UCSD-AML1 (cell line): ENCODE measurements at regions not wholly inside any gene's neighbourhood (a gene's known extent, or its start where the extent isn't known, plus 50 kb on each side); places are given as distances from the start of the nearest gene placed in this dataset.
"Not testable (repeated sequence)": the region's sequence is repeated elsewhere in the genome, so short reads cannot be mapped to it uniquely, and the experiment has no call there.

ENCODE experiments used
- DNase-seq: peaks from one replicate; lab custom pipeline; 2025; ENCODE audit not compliant: unreplicated experiment; lab: John Stamatoyannopoulos, UW

DNA sequence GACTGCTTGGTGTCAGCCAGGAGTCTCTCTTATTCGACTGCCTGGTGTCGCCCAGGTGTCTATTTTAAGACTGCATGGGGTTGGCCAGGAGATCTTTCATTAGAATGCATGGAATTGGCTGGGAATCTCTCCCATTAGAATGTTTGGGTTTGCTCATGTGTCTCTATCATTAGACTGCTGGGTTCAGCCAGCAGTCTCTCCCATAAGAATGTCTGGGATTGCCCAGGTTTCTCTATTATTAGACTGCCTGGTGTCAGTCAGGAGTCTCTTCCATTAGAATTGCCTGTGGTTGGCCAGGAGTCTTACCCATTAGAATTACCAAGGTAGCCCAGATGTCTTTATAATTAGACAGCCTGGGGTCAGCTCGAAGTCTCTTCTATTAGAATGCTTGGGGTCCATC is 1496.0 kb downstream of the UQCRFS1 start:
- no peak for DNase-seq

DNA sequence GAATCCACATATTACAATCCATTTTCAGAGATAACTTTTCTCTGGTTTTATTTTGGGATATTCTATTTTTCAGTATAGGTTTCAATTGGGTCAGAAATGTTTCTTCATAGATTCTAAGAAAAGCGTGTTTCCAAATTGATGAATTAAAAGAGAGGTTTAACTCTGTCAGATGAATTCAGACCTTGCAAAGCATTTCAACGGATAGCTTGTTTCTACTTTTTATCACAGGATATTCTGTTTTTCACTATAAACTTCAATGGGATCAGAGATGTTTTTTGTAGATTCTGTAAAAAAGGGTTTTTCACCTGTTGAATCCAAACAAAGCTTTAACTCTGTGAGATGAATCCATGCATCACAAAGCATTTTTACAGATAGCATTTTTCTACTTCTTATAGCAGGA is 1498.1 kb downstream of the UQCRFS1 start:
- no peak for DNase-seq

DNA sequence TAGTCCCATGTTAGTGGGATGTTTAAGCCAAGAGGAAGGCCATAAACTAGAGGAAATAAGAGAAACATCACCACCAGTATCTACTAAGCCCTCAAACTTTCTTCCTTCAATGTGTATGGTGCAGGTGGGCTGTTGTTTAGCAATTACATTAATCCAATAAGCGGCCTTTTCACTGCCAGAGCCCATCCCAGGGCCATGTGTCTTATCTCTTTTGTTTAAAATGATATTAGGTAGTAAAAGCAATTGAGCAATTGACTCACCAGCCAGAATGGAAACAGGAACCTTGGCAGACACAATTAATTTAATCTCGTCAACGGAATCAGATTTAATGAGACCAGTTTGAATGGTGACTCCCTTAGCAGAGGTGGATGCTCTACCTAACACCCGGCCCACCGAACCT is 1503.5 kb downstream of the UQCRFS1 start:
- no peak for DNase-seq

DNA sequence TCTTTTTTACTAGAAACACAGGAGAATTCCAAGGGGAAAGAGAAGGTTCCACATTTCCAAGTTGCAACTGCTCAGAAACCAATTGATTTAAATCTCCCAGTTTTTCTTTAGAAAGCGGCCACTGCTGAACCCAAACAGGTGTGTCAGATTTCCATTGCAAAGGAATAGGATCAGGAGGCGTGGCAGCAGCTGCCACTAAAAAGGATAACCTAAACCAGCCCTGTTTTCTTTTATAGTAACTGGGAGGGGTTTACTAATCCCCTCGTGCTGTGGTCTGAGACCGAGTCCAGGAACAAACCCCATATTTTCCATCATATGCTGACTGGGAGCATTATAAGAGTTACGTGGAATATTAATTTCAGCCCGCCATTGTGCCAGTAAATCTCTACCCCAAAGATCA is 1504.0 kb downstream of the UQCRFS1 start:
- not testable (repeated sequence) for DNase-seq

DNA sequence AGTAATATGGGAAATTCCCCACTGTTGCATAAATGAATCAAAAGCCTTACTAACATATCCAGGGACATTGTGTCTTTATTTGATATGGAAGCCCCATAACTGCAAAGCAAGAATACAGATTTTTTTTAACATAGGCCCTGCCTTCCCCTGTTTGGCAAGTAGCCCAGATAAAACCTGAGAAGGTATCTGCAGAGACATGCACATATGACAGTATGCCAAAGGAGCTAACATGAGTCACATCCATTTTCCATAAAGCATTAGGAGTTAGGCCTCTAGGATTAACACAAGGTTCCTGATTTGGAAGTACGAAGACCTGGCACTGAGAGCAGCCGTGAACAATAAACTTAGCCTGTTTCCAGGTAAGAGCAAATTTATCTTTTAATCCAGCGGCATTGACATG is 1505.9 kb downstream of the UQCRFS1 start:
- DNase-seq, result not testable (repeated sequence)

DNA sequence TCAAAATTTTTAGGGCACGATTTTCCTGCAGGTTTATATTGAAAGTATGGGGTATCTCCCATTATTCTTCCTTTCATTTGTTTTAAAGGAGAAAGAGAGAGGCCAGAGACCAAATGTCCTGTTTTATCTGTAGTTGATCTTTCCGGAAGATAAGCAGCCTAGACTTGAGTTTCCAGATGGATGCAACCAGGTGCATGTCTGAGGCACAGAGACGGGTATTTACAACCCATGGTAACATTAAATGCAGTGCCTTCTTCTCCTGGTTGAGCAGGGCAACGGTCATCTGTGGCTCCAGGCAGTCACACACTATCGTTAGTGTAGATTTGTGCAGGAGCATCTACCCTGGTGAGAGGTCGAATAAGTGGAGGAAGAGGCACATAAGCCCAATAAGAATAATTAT is 1507.1 kb downstream of the UQCRFS1 start:
- DNase-seq, result no peak

DNA sequence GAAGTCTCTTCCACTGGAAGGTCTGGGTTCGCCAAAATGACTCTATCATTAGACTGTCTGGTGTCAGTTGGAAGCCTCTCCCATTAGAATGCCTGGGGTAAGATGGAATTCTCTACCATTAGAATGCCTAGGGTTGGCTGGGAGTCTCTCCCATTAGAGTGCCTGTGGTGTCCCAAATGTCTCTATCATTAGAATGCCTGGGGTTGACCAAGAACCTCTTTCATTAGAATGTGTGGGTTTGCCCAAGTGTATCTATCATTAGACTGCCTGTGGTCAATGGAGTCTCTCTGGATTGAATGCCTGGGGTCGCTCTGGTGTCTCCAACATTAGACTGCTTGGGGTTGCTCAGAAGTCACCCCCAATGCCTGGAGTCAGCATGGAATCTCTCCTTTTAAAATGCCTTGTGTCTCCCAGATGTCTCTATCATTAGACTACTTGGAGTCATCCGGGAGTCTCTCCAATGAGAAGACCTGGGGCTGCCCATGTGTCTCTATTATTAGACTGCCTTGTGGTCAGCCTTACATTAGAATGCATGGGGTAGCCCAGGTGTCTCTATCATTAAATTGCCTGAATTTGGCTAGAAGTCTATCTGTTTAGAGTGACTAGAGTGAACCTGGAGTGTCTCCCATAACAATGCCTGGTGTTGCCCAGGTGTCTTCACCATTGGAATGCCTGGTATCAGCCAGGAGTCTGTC is 1518.4 kb downstream of the UQCRFS1 start:
- DNase-seq, result no peak

DNA sequence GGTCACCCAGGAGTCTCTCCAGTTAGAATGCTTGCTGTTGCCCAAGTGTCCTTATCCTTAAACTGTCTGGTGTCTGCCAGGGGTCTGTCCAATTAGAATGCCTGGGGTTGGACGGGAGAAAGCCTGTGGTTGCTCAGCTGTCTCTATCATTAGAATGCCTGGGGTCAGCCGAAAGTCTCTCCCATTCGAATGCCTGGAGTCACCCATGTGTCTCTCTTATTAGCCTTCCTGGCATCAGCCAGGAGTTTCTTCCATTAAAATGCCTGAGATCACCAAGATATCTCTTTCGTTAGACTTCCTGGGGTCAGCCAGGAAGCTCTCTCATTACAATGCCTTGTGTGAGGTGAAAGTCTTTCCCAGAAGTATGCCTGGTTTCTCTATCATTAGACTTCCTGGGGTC is 1521.0 kb downstream of the UQCRFS1 start:
- no peak for DNase-seq

DNA sequence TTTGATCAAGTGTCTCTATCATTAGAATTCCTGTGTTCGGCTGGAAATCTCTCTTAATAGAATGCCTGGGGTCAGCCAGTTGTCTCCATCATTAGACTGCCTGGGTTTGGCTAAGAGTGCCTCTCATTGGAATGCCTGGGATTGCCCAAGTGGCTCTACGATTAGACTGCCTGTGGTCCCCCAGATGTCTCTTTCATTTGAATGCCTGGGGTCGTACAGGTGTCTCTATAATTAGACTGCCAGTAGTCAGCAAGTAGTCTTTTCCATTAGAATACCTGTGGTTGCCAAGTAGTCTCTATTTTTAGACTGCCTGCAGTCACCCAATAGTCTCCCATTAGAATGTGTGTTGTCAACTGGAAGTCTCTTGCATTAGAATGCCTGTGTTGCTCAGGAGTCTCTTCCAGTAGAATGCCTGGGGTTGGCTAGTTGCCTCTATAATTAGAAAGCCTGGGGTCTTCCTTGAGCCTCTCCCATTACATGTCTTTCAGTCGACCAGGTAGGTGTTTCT is 1523.2 kb downstream of the UQCRFS1 start:
- DNase-seq, result no peak

DNA sequence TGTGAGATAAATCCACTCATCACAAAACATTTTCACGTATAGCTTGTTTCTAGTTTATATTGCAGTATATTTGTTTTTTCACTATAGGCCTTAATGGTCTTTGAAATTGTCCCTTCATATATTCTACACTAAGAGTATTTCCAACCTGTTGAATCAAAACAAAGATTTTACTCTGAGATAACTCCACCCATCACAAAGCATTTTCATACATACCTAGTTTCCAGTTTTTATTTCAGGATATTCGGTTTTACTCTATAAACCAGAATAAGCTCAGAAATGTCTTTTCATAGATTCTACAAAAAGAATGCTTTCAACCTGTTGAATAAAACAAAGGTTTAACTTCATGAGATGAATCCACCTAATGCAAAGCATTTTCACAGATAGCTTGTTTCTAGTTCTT is 1528.7 kb downstream of the UQCRFS1 start:
- no peak for DNase-seq

DNA sequence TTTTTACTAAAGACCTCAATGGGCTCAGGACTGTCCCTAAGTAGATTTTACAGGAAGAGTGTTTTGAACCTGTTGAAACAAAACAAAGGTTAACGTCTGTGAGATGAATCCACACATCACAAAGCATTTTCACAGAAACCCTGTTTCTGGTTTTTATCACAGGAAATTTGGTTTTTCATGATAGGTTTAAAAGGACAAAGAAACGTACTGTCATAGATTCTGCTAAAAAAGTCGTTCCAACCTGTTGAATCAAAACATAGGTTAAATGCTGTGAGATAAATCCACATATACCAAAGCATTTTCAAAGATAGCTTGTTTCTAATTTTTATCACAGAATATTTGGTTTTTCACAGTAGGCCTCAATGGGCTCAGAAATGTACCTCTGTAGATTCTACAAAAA is 1531.0 kb downstream of the UQCRFS1 start:
- no peak for DNase-seq

DNA sequence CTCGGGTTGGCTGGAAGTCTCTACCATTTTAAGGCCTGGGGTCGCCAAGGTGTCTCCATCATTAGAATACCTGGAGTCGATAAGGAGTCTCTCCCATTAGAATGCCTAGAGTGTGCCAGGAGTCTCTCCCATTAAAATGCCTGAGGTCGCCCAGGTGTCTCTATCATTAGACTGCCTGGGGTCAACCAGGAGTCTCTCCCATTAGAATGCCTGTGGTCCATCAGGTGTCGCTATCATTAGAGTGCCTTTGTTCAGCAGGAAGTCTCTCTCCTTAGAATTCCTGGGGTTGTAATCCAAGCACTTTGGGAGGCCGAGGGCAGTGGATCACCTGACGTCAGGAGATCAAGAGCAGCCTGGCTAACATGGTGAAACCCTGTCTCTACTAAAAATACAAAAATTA is 1533.0 kb downstream of the UQCRFS1 start:
- DNase-seq, result no peak

DNA sequence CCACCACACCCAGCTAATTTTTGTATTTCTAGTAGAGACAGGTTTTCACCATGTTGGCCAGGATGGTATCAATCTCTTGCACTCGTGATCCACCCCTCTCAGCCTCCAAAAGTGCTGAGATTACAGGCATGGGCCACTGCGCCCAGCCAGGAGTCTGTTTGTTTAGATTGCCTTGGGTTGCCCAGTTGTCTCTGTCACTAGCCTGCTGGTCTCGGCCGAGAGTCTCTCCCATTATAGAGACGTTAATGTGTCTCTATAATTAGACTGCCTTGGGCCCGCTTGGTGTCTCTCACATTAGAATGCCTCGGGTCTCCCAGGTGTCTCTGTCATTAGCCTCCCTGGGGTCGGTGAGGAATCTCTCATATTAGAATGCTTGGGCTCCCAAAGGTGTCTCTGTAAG is 1533.6 kb downstream of the UQCRFS1 start:
- no peak for DNase-seq

DNA sequence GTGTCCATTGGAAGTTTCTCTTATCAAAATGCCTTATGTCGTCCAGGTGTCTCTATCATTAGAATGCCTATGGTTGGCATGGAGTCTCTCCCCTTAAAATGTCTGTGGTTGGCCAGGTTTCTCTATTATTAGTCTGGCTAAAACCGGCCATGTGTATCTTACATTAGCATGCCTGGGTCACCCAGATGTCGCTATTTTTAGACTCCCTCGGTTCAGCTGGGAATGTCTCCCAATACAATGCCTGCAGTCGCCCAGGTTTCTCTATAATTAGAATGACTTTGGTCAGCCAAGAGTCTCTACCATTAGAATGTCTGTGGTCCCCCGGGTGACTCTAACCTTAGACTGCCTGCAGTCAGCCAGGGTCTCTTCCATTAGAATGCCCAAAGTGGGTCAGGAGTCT is 1536.1 kb downstream of the UQCRFS1 start:
- no peak for DNase-seq

DNA sequence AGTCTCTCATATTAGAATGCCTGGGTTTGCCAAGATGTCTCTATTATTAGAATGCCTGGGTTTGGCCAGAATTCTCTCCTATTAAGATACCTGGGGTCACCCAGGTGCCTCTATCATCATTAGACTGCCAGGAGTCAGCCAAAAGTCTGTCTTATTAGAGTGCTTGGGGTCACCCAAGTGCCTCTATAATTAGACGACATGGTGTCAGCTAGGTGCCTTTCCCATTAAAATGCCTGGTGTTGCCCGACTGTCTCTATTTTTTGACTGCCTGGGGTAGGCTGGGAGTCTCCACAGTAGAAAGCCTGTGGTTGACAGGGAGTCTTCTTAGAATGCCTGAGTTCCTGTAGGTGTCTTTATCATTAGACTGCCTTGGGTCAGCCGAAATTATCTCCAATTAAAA is 1536.6 kb downstream of the UQCRFS1 start:
- no peak for DNase-seq

DNA sequence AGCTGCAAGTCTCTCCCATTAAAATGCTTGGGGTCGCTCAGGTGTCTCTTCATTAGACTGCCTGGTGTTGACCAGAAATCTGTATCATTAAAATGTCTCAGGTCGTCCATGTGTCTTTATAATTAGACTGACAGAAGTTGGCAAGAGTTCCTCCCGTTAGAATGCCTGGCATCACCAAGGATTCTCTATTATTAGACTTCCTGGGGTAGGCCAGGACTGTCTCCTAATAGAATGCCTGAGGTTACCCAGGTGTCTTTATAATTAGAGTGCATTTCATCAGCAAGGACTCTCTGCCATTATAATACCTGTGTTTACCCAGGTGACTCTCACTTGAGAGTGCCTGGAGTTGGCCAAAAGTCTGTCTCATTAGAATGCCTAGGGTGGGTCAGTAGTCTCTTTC is 1537.2 kb downstream of the UQCRFS1 start:
- no peak for DNase-seq

DNA sequence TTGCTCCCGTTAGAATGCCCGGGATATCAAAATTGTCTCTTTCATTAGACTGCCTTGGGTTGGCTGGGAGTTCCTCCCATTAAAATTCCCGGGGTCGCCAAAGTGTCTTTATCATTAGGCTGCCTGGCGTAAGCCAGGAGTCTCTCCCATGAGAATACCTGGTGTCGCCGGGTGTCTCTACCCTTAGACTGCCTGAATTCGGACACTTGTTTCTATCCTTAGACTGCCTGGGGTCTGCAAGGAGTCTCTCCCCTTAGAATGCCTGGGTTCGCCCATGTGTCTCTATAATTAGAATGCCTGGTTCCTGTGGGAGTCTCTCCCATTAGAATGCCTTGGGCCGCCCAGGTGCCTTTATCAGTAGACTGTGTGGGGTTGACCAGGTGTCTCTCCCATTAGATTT is 1538.2 kb downstream of the UQCRFS1 start:
- DNase-seq, result no peak

DNA sequence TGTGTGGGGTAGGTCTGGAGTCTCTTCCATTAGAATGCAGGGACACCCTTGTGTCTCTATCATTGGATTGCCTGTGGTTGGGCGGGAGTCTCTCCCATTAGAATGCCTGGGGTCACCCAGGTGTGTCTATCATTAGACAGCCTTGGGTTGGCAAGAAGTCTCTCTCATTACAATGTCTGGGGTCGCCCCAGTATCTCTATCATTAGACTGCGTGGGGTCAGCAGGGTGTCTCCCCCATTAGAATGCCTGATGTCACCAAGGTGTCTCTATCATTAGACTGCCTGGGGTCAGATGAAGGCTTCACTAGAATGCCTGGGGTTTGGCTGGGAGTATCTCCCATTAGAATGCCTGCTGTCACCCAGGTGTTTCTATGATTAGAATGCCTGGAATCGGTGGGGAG is 1539.0 kb downstream of the UQCRFS1 start:
- DNase-seq, result no peak

DNA sequence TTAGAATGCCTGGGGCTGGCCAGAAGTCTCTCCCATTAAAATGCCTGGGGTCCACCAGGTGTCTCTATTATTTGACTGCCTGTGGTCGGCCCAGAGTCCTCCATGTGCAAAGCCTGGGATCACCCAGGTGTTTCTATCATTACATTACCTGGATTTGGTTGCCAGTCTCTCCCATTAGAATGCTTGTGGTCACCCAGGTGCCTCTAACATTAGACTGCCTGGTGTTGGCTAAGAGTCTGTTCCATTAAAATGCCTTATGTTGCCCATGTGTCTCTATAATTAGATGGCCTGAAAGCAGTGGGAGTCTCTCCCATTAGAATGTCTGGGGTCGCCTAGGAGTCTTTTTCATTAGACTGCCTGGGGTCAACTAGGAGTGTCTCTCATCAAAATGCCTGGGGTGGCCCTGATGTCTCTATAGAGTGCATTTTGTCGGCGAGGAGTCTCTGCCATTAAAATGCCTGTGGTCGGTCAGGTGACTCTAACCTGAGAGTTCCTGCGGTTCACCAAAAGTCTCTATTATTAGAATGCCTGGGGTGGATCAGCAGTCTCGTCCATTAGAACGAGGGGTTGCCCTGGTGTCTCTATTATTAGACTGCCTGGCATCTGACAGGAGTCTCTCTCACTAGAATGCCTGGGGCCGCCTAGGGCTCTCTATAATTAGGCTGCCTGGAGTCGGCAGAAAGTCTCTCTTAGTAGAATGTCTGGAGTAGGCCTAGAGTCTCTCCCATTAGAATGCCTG is 1540.5 kb downstream of the UQCRFS1 start:
- no peak for DNase-seq

DNA sequence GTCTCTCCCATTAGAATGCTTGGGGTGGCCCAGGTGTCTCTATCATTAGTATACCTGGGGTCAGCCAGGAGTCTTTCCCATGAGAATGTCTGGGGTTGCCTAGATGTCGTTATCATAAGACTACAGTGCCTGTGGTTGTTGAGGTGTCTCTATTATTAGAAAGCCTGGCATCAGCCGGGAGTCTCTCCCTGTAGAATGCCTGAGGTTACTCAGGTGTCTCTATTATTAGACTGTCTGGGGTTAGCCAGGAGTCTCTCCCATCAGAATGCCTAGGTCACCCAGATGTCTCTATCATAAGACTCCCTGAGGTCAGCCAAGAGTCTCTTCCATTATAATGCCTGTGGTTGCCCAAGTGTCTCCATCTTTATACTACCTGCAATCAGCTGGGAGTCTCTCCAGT is 1541.1 kb downstream of the UQCRFS1 start:
- no peak for DNase-seq

DNA sequence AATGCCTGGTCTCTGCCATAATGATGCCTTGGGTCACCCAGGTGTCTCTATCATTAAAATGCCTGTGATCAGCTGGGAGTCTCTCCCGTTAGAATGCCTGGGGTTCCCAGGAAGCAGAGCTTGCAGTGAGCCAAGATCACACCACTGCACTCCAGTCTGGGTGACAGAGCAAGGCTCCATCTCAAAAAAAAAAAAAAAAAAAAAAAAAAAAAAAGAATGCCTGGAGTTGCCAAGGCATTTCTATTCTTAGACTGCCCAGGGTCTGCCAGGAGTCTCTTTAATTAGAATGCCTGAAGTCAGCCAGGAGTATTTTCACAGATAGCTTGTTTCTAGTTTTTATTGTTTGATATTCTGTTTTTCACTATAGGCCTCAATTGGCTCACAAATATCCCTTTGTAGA is 1552.5 kb downstream of the UQCRFS1 start:
- no peak for DNase-seq

DNA sequence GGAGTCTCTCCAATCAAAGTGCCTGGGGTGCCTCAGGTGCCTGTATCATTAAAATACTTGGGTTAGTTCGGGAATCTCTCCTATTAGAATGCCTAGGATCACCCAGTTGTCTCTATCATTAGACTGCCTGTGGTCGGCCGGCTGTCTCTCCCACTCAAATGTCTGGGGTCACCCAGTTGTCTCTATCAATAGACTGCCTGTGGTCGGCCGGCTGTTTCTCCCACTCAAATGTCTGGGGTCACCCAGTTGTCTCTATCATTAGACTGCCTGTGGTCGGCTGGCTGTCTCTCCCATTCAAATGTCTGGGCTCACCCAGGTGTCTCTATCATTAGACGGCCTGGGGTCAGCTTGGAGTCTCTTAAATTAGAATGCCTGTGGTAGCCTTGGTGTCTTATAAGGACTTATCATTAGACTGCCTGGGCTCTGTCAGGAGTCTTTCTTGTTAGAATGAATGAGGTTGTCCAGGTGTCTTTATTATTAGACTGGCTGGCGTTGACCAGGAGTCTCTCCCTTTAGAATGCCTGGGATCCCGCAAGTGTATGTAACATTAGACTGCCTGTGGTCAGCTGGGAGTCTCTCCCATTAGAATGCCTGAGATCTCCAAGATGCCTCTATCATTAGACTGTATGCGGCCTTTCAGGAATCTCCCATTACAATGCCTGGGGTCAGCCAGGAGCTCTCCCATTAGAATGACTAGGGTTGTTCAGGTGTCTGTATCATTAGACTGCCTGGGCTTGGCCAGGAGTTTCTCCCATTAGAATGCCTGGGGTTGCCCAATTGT is 1555.5 kb downstream of the UQCRFS1 start:
- DNase-seq, result no peak
